ENCODE measurements at regions not wholly inside any gene's neighbourhood (a gene's known extent, or its start where the extent isn't known, plus 50 kb on each side); places are given as distances from the start of the nearest gene placed in this dataset.

- Mint-ChIP-seq H3K27ac (peak overlapping the region; percentile 82), H3K36me3 (ENCODE audit: insufficient read depth) (no peaks in the 10 kb centered on the region), H3K4me1 (ENCODE audit: low read depth) (peaks cover 42% of the 10 kb centered on the region), H3K27me3 (no peaks in the 10 kb centered on the region), H3K4me3 (ENCODE audit: low read depth) (peak overlapping the region; percentile 25), H3K9me3 (ENCODE audit: low read depth) (no peaks in the 10 kb centered on the region)
- no peak for TF ChIP-seq CTCF (IDR thresholded peaks at IDR 0.05; ENCODE audit: unreplicated experiment)
- no peak for DNase-seq (ENCODE audit: low spot score, unreplicated experiment)
These were observed 108.2 kb upstream of the SALL4 start for GRCh38 chr20:51910321-51911050.

GRCh38 chr20:51906679-51907078 lies 104.4 kb upstream of the SALL4 start:
- Mint-ChIP-seq H3K27me3 (no peaks in the 10 kb centered on the region), H3K4me1 (ENCODE audit: low read depth) (peaks cover 26% of the 10 kb centered on the region), H3K4me3 (ENCODE audit: low read depth) (no peak overlapping the region), H3K36me3 (ENCODE audit: insufficient read depth) (no peaks in the 10 kb centered on the region), H3K27ac (no peak overlapping the region), H3K9me3 (ENCODE audit: low read depth) (no peaks in the 10 kb centered on the region)
- DNase-seq (ENCODE audit: low spot score, unreplicated experiment) = no peak
- TF ChIP-seq CTCF (IDR thresholded peaks at IDR 0.05; ENCODE audit: unreplicated experiment) = no peak

- no peak overlapping the region for H3K27ac Mint-ChIP-seq
- H3K36me3 Mint-ChIP-seq (ENCODE audit: insufficient read depth) = no peaks in the 10 kb centered on the region
- H3K9me3 Mint-ChIP-seq (ENCODE audit: low read depth) = no peaks in the 10 kb centered on the region
- no peak for DNase-seq (ENCODE audit: low spot score, unreplicated experiment)
- TF ChIP-seq CTCF (IDR thresholded peaks at IDR 0.05; ENCODE audit: unreplicated experiment) = no peak
- no peak overlapping the region for H3K4me3 Mint-ChIP-seq (ENCODE audit: low read depth)
- H3K4me1 Mint-ChIP-seq (ENCODE audit: low read depth) = peaks cover 20% of the 10 kb centered on the region
- no peaks in the 10 kb centered on the region for H3K27me3 Mint-ChIP-seq
These were observed 103.7 kb upstream of the SALL4 start for GRCh38 chr20:51906049-51906448.

- no peak for TF ChIP-seq CTCF (IDR thresholded peaks at IDR 0.05; ENCODE audit: unreplicated experiment)
These were observed 100.6 kb upstream of the SALL4 start for GRCh38 chr20:51902933-51903332.

GRCh38 chr20:51900443-51900842 lies 98.1 kb upstream of the SALL4 start:
- no peak for TF ChIP-seq CTCF (IDR thresholded peaks at IDR 0.05; ENCODE audit: unreplicated experiment)
- H3K4me1 Mint-ChIP-seq (ENCODE audit: low read depth) = no peaks in the 10 kb centered on the region
- no peak for DNase-seq (ENCODE audit: low spot score, unreplicated experiment)
- no peaks in the 10 kb centered on the region for H3K9me3 Mint-ChIP-seq (ENCODE audit: low read depth)
- H3K36me3 Mint-ChIP-seq (ENCODE audit: insufficient read depth) = no peaks in the 10 kb centered on the region
- no peak overlapping the region for H3K27ac Mint-ChIP-seq
- no peak overlapping the region for H3K4me3 Mint-ChIP-seq (ENCODE audit: low read depth)
- H3K27me3 Mint-ChIP-seq = no peaks in the 10 kb centered on the region

More at GRCh38 chr20:51902933-51903332, 100.6 kb upstream of the SALL4 start:
- Mint-ChIP-seq H3K4me3 (ENCODE audit: low read depth) (no peak overlapping the region), H3K4me1 (ENCODE audit: low read depth) (peaks cover 4% of the 10 kb centered on the region), H3K27me3 (no peaks in the 10 kb centered on the region), H3K36me3 (ENCODE audit: insufficient read depth) (no peaks in the 10 kb centered on the region), H3K9me3 (ENCODE audit: low read depth) (no peaks in the 10 kb centered on the region), H3K27ac (no peak overlapping the region)
- DNase-seq (ENCODE audit: low spot score, unreplicated experiment) = no peak
